ENCODE measurements at regions not wholly inside any gene's neighbourhood (a gene's known extent, or its start where the extent isn't known, plus 50 kb on each side); places are given as distances from the start of the nearest gene placed in this dataset.
"Not testable (repeated sequence)": the region's sequence is repeated elsewhere in the genome, so short reads cannot be mapped to it uniquely, and the experiment has no call there.

- no peak for DNase-seq (ENCODE audit: extremely low read depth, low read depth)
Observed at GRCh38 chr16:86244158-86244557, 266.2 kb upstream of the FOXF1 start.

GRCh38 chr16:86244936-86245335 is 265.4 kb upstream of the FOXF1 start:
- no peak for DNase-seq (ENCODE audit: extremely low read depth, low read depth)

GRCh38 chr16:86245351-86245750 is 265.0 kb upstream of the FOXF1 start:
- no peak for DNase-seq (ENCODE audit: extremely low read depth, low read depth)

GRCh38 chr16:86245895-86246294 is 264.4 kb upstream of the FOXF1 start:
- DNase-seq (ENCODE audit: extremely low read depth, low read depth) = no peak

- DNase-seq (ENCODE audit: extremely low read depth, low read depth) = no peak
Observed at GRCh38 chr16:86248310-86248905, 261.9 kb upstream of the FOXF1 start.

- no peak for DNase-seq (ENCODE audit: extremely low read depth, low read depth)
Observed at GRCh38 chr16:86249631-86250030, 260.7 kb upstream of the FOXF1 start.

GRCh38 chr16:86251682-86252081 is 258.6 kb upstream of the FOXF1 start:
- no peak for DNase-seq (ENCODE audit: extremely low read depth, low read depth)

GRCh38 chr16:86252596-86252995 is 257.7 kb upstream of the FOXF1 start:
- peak; percentile 59 for DNase-seq (ENCODE audit: extremely low read depth, low read depth)

GRCh38 chr16:86255966-86256365 is 254.4 kb upstream of the FOXF1 start:
- no peak for DNase-seq (ENCODE audit: extremely low read depth, low read depth)

- DNase-seq (ENCODE audit: extremely low read depth, low read depth) = no peak
Observed at GRCh38 chr16:86256995-86257394, 253.3 kb upstream of the FOXF1 start.

GRCh38 chr16:86257546-86257945 is 252.8 kb upstream of the FOXF1 start:
- DNase-seq (ENCODE audit: extremely low read depth, low read depth) = no peak

- DNase-seq (ENCODE audit: extremely low read depth, low read depth) = no peak
Observed at GRCh38 chr16:86258713-86259112, 251.6 kb upstream of the FOXF1 start.

- no peak for DNase-seq (ENCODE audit: extremely low read depth, low read depth)
Observed at GRCh38 chr16:86259499-86259898, 250.8 kb upstream of the FOXF1 start.

- peak; percentile 23 for DNase-seq (ENCODE audit: extremely low read depth, low read depth)
Observed at GRCh38 chr16:86261379-86261778, 248.9 kb upstream of the FOXF1 start.

GRCh38 chr16:86267657-86268056 is 242.7 kb upstream of the FOXF1 start:
- not testable (repeated sequence) for DNase-seq (ENCODE audit: extremely low read depth, low read depth)

GRCh38 chr16:86270696-86271095 is 239.6 kb upstream of the FOXF1 start:
- no peak for DNase-seq (ENCODE audit: extremely low read depth, low read depth)

- no peak for DNase-seq (ENCODE audit: extremely low read depth, low read depth)
Observed at GRCh38 chr16:86272744-86273143, 237.6 kb upstream of the FOXF1 start.

GRCh38 chr16:86277221-86277620 is 233.1 kb upstream of the FOXF1 start:
- no peak for DNase-seq (ENCODE audit: extremely low read depth, low read depth)

GRCh38 chr16:86277859-86278258 is 232.5 kb upstream of the FOXF1 start:
- not testable (repeated sequence) for DNase-seq (ENCODE audit: extremely low read depth, low read depth)

- no peak for DNase-seq (ENCODE audit: extremely low read depth, low read depth)
Observed at GRCh38 chr16:86281421-86281820, 228.9 kb upstream of the FOXF1 start.

- no peak for DNase-seq (ENCODE audit: extremely low read depth, low read depth)
Observed at GRCh38 chr16:86283944-86284343, 226.4 kb upstream of the FOXF1 start.

GRCh38 chr16:86285421-86285820 is 224.9 kb upstream of the FOXF1 start:
- DNase-seq (ENCODE audit: extremely low read depth, low read depth) = no peak
